ENCODE measurements at regions not wholly inside any gene's neighbourhood (a gene's known extent, or its start where the extent isn't known, plus 50 kb on each side); places are given as distances from the start of the nearest gene placed in this dataset.

DNA sequence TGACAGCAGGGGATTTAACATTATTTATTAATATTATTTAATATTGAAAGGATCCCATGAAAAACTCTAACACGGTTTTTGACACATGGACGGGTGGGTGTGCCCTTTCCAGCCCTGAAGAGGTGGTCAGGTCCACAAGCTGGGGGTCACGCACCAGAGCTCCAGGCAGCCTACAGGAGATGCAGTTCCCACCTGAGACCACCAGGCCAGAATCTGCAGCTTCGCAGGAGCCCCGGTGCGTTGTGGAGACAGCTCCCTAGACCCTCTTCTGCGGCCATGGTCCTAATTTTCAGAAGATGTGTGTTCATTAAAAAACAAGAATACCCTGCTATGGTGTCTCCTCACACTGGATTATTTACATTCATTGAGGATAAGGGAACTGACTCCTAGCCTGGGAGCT is 331.1 kb downstream of the C16orf95 start:
- DNase-seq = no peak

DNA sequence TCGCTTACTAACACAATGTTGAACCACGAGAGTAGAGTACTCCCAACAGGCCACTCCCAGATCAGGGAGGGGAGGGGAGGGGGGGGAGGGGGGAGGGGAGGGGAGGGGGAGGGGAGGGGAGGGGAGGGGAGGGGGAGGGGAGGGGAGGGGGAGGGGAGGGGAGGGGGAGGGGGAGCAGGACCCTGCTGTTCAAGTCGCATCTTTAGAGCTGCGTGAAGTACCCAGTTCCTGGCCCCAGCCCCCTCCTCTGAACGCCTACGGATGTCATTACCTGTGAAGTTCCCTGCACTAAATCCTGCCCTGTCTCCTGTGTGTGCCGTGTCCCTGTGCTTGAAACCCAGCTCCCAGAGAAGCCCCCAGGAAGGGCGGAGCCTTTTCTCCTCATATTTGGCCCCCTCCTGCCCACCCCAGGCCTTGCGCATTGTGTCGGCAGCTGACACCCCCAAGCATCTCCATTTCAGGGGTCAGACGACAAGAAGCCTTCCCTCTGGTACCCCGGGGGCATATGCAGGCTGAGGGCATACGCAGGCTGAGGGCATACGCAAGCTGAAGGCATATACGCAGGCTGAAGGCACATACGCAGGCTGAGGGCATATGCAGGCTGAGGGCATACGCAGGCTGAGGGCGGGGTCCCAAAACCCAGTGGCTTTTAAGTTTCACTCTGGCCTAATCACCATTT is 330.2 kb downstream of the C16orf95 start:
- no peak for DNase-seq

GRCh38 chr16:86987746-86988670 is 329.2 kb downstream of the C16orf95 start:
- no peak for DNase-seq

DNA sequence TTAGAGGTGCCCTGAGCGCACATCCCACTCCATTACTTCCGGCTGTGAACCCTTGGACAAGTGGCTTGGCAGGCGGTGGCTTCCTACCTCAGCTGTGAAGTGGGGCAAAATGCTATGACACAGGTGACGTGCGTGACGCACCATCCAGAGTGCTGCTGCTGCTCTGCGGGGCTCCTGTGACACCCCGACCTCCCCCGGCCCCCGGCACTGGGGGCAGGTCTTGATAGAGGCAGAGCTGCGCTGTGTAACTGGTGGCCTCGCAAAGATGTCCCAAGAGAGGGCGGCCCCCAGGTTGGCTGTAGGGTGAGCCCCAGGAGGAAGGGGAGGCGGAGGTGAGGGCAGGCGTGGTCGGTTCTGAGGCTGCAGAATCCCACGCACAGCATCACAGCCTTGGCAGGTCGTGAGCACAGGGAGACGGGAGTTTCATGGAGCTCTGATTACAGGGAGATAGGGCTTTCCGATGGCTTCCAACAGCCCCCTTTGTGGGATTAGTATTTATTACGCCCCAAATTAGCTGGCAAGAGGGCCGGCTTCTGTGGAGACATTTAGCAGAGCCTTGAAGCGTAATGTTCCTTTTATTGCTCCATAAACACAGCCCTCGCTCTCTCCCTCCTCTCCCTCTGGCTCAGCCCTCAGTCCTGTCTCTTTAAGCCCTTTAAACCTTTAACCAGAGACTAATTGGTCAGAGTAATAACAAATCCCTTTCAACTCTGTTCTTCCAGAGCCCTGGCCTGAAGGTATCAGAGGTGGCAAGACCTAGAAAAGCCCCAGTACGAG is 328.1 kb downstream of the C16orf95 start:
- no peak for DNase-seq

GRCh38 chr16:86990451-86990850 is 326.7 kb downstream of the C16orf95 start:
- no peak for DNase-seq

- no peak for DNase-seq
Measured at GRCh38 chr16:86991679-86992078, 325.5 kb downstream of the C16orf95 start.

GRCh38 chr16:86992587-86992986 is 324.6 kb downstream of the C16orf95 start:
- DNase-seq = no peak

- no peak for DNase-seq
Measured at GRCh38 chr16:86993426-86994110, 323.6 kb downstream of the C16orf95 start.

DNA sequence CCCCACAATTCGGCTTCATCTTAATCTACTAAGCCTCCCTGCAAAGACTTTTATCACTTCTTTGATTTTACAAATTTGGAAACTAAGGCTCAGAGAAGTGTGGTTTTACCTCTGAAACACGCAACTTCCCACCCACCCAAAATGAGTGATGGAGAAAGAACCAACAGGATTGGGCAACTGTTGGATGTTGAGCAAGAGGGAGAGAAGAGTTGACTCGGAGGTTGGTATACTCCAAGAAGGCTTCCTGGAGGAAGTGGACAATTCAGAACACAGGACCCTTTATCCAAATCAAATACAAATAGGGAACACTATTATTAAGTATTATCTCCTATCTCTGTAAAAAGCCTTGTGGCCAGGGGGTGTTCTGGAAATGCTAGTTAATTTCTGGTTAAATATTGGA is 323.0 kb downstream of the C16orf95 start:
- no peak for DNase-seq

DNA sequence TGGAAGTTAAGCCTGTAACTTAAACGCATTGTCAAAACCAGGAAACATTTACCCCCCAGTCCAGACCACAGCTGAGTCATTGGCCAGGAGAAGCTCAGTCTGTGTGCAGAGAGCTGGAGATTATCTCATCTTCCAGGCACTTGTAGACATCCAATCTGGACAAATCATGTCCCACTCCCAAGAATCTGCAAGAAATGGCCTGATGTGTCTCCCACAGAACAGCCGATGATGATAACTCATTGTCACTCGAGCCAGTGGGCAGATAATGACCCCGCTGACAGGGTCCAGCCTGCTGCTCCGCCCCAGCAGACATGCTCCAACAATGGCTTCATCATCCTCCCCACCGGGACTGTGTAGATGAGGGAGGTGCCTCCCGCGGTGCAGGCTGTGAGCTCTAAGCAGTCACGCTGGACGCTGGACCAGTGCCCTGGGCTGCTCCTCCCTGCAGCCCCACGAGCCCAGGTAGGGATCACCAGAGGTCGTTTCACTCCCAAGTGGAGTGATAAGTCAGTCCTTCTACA is 322.5 kb downstream of the C16orf95 start:
- DNase-seq = no peak

GRCh38 chr16:86995456-86995855 is 321.7 kb downstream of the C16orf95 start:
- no peak for DNase-seq

DNA sequence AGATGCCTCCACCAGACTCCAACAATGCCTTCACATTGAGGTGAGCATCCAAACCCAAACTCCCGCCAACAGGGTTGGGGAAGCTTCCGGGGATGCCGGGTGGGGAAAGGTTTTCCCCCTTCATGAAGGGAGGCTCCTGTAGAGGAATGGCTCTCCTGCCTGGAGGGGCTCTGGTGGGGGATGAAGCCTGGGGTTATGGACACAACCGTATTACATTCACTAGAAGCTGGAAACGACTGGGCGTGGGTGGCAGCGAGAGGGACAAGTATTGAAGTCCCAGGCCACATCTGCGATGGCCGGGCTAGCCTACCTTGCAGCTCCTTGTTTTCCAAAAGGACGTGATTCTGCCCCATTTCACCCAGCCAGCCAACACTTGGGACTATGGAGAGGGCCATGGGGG is 321.1 kb downstream of the C16orf95 start:
- no peak for DNase-seq

DNA sequence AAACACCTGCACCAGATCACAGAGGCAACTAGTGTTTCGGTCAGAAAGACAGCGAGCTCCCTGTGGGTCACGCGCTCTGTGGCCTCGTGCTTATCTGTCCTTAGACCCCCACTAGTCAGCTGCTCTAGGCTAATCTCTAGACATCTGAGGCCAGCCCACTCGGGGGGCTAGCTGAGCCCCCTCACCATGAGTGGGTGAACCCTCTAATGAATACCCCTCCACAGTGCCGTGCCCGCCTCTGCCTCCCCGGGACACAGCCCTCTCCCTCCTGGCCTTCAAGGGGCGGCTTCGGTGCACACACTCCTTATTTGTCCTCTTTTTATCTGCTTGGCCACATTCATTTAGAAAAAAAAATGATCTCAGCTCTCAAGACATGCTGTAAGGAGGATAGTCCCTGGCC is 320.1 kb downstream of the C16orf95 start:
- DNase-seq = no peak

DNA sequence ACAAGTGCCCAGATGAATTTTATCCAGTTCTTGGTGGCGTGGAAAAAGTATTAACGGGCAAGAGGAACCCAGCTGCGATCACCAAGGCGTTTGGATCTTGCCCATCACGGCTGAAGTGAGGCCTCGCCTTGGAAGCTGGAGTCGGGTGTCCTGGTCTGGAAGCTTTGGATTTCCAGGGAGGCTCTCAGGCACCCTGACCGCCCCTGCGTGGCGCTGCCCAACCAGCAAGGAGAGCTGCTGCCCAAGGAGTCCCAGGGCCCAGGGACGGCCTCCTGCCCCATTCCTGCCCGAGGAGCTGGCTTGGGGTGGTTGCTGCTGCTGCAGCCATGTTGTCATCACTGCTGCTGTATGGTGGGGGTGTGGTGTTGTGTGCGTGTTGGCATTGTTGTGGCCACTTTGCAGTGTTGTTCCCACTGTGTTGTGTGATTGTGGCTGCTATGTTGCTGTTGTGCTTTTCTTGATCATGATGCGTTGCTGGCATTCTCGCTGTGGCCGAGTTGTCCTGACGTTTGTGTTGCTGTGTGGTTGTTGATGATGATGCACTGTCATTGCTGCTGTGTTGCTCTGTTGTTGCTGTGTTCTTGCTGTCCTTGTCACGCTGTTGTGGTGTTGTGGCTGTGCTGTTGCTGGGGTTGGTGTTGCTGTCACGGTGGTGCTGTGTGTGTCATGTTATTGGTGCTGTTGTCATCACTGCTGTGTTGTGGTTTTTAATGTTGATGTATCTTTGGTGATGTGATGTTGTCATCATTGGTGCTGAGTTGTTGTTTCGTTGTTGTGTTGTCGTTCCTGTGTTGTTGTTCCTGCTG is 318.8 kb downstream of the C16orf95 start:
- DNase-seq = no peak

GRCh38 chr16:87000001-87000400 is 317.2 kb downstream of the C16orf95 start:
- DNase-seq = no peak

DNA sequence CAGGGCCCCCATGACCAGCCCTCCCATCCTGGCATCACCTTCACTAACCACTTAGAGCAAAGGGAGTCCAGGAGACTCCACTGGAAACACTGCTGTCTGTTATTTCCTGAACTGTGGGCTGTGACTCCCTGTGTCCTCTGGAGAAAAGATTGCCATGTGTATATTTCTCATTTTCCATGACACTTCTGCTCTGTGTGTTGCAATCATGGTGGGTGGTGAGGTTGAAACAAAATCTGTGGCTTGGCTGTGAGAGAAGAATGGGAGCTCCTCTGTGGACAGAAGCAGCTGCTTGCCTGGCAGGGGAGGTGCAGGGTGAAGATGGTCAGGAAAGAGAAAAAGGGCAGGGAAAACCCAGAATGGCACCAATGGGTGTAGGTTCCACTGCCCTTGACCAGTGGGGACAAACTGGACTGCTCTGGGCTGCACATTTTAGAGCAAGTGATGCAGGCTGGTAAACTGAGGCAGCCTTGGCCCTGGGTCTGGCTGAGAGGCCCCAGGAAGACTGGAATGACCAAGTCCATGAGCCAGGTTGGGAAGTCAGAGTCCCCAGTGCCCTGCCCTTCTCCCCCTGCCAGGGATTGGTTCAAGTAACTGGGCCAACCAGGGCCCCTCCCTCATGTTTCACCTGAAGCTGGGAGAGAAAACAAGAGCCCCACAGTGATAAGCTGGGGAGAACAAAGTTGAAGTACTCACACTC is 314.3 kb downstream of the C16orf95 start:
- DNase-seq = no peak

DNA sequence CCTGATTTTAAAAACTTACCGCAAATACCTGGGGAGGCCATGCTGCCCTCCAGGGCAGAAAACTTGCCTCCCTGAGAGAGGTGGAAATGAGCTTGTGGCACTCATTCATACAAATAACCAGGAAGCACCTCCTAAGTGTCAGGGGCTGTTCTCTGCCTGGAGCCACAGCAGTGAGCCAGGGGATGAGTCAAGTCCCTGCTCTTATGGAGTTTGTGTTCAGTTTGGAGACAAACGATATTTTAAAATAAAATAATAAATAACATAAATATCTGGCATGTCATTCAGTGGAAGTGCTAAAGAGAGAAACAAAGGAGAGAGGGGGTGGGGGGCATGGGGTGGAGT is 313.8 kb downstream of the C16orf95 start:
- no peak for DNase-seq

DNA sequence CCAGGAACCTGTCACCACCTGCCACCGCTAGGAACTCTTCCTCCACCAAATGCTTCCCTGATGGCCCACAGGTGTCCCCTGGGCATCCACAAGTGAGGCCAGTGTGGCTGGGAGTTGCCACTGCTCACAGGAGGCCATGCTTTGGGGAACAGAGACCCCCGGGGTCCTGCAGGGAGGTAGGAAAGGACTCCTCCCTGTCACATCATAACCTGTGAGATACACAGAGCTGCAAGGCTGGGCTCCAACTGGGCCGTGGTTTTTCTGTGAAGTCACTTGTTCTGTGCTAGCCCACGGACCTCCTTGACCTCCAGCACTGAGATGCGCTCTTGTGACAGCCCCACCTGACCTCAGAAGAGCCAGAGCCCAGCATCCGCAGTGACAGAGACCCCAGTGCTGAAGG is 311.2 kb downstream of the C16orf95 start:
- DNase-seq = no peak

GRCh38 chr16:87006789-87007745 is 310.1 kb downstream of the C16orf95 start:
- DNase-seq = no peak

- DNase-seq = no peak
Measured at GRCh38 chr16:87007907-87008306, 309.3 kb downstream of the C16orf95 start.
